ENCODE measurements at regions not wholly inside any gene's neighbourhood (a gene's known extent, or its start where the extent isn't known, plus 50 kb on each side); places are given as distances from the start of the nearest gene placed in this dataset.

DNA sequence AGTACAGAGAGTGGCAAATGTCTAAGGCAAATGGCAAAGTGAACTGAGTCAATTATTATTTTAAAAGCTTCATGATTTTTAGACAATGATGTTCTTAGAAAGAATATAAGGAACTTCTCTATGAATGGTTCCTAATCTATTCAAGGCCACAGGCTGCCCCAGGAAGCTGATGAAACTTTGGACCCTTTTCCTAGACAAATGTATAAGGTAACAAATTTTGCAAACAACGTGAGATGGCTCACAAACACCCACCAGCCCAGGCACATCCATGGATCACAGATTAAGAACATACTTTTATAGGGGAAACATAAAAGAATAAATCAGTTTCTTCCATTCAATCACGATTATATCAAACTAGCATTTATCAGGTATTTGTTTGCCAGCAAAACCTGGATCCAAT, 659.0 kb downstream of the IRS1 start:
- CTCF ChIA-PET (ENCODE audit: low intra/inter-chr PET ratio, low total read pairs) = no interaction called here
- H3K4me1 ChIP-seq (ENCODE audit: insufficient read depth, low read length) = peaks cover 72% of the 10 kb centered on the region
- no peak for TF ChIP-seq NCOA1 (CRISPR knock-in tag; IDR thresholded peaks at IDR 0.05)
- TF ChIP-seq ATM (IDR thresholded peaks at IDR 0.05; ENCODE audit: borderline replicate concordance) = no peak
- TF ChIP-seq ZNF674 (CRISPR knock-in tag; IDR thresholded peaks at IDR 0.05; ENCODE audit: low read depth) = no peak
- no peak for TF ChIP-seq ADNP (CRISPR knock-in tag; IDR thresholded peaks at IDR 0.05)
- no peak; the same call in 1 of the 2 replicates for TF ChIP-seq NR2F6 (IDR thresholded peaks at IDR 0.05)
- peak; percentile 26; the same call in 1 of the 2 replicates for TF ChIP-seq NR2F6 (CRISPR knock-in tag; IDR thresholded peaks at IDR 0.05)
- TF ChIP-seq PPARG (CRISPR knock-in tag; conservative IDR thresholded peaks at IDR 0.05) = peak; percentile 44; the same call in 1 of the 2 replicates
- no peak for TF ChIP-seq HDAC6 (IDR thresholded peaks at IDR 0.05; ENCODE audit: low read depth, low read length)
- TF ChIP-seq NKX3-1 (CRISPR knock-in tag; IDR thresholded peaks at IDR 0.05) = no peak
- TF ChIP-seq MTERF4 (CRISPR knock-in tag; IDR thresholded peaks at IDR 0.05) = no peak
- TF ChIP-seq PHF21A (CRISPR knock-in tag; IDR thresholded peaks at IDR 0.05) = no peak
- TF ChIP-seq, protein P1, sequence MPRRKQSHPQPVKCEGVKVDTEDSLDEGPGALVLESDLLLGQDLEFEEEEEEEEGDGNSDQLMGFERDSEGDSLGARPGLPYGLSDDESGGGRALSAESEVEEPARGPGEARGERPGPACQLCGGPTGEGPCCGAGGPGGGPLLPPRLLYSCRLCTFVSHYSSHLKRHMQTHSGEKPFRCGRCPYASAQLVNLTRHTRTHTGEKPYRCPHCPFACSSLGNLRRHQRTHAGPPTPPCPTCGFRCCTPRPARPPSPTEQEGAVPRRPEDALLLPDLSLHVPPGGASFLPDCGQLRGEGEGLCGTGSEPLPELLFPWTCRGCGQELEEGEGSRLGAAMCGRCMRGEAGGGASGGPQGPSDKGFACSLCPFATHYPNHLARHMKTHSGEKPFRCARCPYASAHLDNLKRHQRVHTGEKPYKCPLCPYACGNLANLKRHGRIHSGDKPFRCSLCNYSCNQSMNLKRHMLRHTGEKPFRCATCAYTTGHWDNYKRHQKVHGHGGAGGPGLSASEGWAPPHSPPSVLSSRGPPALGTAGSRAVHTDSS (CRISPR knock-in tag; conservative IDR thresholded peaks at IDR 0.05) = no peak
- TF ChIP-seq ZNF781 (CRISPR knock-in tag; IDR thresholded peaks at IDR 0.05; ENCODE audit: borderline replicate concordance, not compliant biosample characterization) = no peak
- TF ChIP-seq TOPORS (CRISPR knock-in tag; IDR thresholded peaks at IDR 0.05) = no peak
- TF ChIP-seq ZNF510 (CRISPR knock-in tag; IDR thresholded peaks at IDR 0.05; ENCODE audit: low read depth) = 0 out of 2 replicates have a peak, but pooled peaks have one; percentile 56
- peak in 1 of 2 experiments; percentile 89; a peak in 2 of 4 replicates for TF ChIP-seq ATF4 (CRISPR knock-in tag; IDR thresholded peaks at IDR 0.05)
- TF ChIP-seq, protein P2, sequence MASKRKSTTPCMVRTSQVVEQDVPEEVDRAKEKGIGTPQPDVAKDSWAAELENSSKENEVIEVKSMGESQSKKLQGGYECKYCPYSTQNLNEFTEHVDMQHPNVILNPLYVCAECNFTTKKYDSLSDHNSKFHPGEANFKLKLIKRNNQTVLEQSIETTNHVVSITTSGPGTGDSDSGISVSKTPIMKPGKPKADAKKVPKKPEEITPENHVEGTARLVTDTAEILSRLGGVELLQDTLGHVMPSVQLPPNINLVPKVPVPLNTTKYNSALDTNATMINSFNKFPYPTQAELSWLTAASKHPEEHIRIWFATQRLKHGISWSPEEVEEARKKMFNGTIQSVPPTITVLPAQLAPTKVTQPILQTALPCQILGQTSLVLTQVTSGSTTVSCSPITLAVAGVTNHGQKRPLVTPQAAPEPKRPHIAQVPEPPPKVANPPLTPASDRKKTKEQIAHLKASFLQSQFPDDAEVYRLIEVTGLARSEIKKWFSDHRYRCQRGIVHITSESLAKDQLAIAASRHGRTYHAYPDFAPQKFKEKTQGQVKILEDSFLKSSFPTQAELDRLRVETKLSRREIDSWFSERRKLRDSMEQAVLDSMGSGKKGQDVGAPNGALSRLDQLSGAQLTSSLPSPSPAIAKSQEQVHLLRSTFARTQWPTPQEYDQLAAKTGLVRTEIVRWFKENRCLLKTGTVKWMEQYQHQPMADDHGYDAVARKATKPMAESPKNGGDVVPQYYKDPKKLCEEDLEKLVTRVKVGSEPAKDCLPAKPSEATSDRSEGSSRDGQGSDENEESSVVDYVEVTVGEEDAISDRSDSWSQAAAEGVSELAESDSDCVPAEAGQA (IDR thresholded peaks at IDR 0.05; ENCODE audit: low read depth) = no peak
- TF ChIP-seq, protein P2 (CRISPR knock-in tag; IDR thresholded peaks at IDR 0.05; ENCODE audit: borderline replicate concordance) = no peak

More for the DNA sequence above, 659.0 kb downstream of the IRS1 start:
- no peak for FAIRE-seq
- Histone ChIP-seq H3K4me2 (ENCODE audit: low read depth, low read length) (peak overlapping the region; percentile 22), H4K20me1 (ENCODE audit: insufficient read depth, low read length) (no peaks in the 10 kb centered on the region), H3K27ac (ENCODE audit: extremely low read length, insufficient read depth, low read length) (peak overlapping the region; percentile 23), H3K36me3 (replicated peaks in 1 of 2; ENCODE audit: control insufficient read depth in 1 of 2, insufficient read depth in 2 of 2, low read length in 2 of 2) (no peaks in the 10 kb centered on the region), H3K27me3 (ENCODE audit: control insufficient read depth in 1 of 2, insufficient read depth in 2 of 2, low read length in 2 of 2) (no peaks in the 10 kb centered on the region), H3K4me3 (replicated peaks in 1 of 3; ENCODE audit: insufficient read depth in 1 of 3, low read depth in 2 of 3, low read length in 3 of 3) (no peak overlapping the region), H3K9me3 (ENCODE audit: low read length) (no peaks in the 10 kb centered on the region), H2AFZ (ENCODE audit: low read length) (no peak overlapping the region), H3K79me2 (ENCODE audit: insufficient read depth, low read length) (no peaks in the 10 kb centered on the region), H3K9ac (ENCODE audit: insufficient read depth, low read depth, low read length) (no peak overlapping the region)
- ATAC-seq = peak; percentile 50
- peak; percentile 61 for DNase-seq (ENCODE audit: low spot score)
- POLR2A ChIA-PET = interaction anchor here (0.8 to 1.4 kb wide), 2 partner anchors 21 to 661 kb away, joined by 3 to 5 read pairs; no protein-coding TSS in a partner anchor
- WGBS (ENCODE audit: low lambda C conversion rate) = 23% methylated on average over 2 of the region's 2 CpGs
- in situ Hi-C loops (cut with HindIII; ENCODE audit: extremely low pct_ligation_motif_present, low pct_unique_long_range_greater_than_20kb) (no loop called here), intact Hi-C loops (cut with micrococcal nuclease; ENCODE audit: unreplicated experiment) (no loop called here)
- no TSS peak for BruUV-seq (replicated peaks)
